Trophoblast cell (in vitro differentiated cells and primary cell): ENCODE measurements at regions not wholly inside any gene's neighbourhood (a gene's known extent, or its start where the extent isn't known, plus 50 kb on each side); places are given as distances from the start of the nearest gene placed in this dataset.

Experiments
- DNase-seq, 2 donors: peaks; one replicate each; pipeline ENCODE4 v3.0.0-alpha.2; 2016
- H2AFZ ChIP-seq: 2 replicates; pipeline ENCODE4 v1.6.1; 2013; ENCODE audit warnings: low read length, moderate library complexity, mild to moderate bottlenecking; ENCODE audit not compliant: insufficient read depth, poor library complexity
- H2AK5ac ChIP-seq: 2 replicates; pipeline ENCODE4 v1.6.1; 2013; ENCODE audit warnings: mild to moderate bottlenecking, low read length
- H2BK120ac ChIP-seq: 2 replicates; pipeline ENCODE4 v1.6.1; 2013; ENCODE audit warnings: low read length, mild to moderate bottlenecking, moderate library complexity; ENCODE audit not compliant: insufficient read depth, poor library complexity
- H2BK12ac ChIP-seq: 2 replicates; pipeline ENCODE4 v1.6.1; 2013; ENCODE audit warnings: mild to moderate bottlenecking, low read length, moderate library complexity
- H2BK5ac ChIP-seq: 2 replicates; pipeline ENCODE4 v1.6.1; 2013; ENCODE audit warnings: low read length, low read depth, moderate library complexity, mild to moderate bottlenecking; ENCODE audit not compliant: poor library complexity
- H3K14ac ChIP-seq: 2 replicates; pipeline ENCODE4 v1.6.1; 2013; ENCODE audit warnings: mild to moderate bottlenecking, low read length
- H3K18ac ChIP-seq: 2 replicates; pipeline ENCODE4 v1.6.1; 2013; ENCODE audit warnings: mild to moderate bottlenecking, low read length
- H3K23ac ChIP-seq: 2 replicates; pipeline ENCODE4 v1.6.1; 2013; ENCODE audit warnings: low read length
- H3K27ac ChIP-seq: 2 replicates; pipeline ENCODE4 v1.5.1; 2013; ENCODE audit warnings: low read depth, mild to moderate bottlenecking, inconsistent platforms, low read length, moderate library complexity
- H3K27me3 ChIP-seq: 2 replicates; pipeline ENCODE4 v1.6.1; 2013; ENCODE audit warnings: inconsistent platforms, mild to moderate bottlenecking, low read length, moderate library complexity; ENCODE audit not compliant: insufficient read depth
- H3K36me3 ChIP-seq, 2 experiments: 1 replicate in 1 of 2; 2 replicates in 1 of 2; pipeline ENCODE4 v1.6.1; 2013; ENCODE audit warnings: low read length in 2 of 2, mild to moderate bottlenecking in 2 of 2, moderate library complexity in 1 of 2; ENCODE audit not compliant: insufficient read depth in 2 of 2, control insufficient read depth in 1 of 2
- H3K4ac ChIP-seq: 2 replicates; pipeline ENCODE4 v1.6.1; 2013; ENCODE audit warnings: low read depth, mild to moderate bottlenecking, low read length, moderate library complexity
- H3K4me1 ChIP-seq, 2 experiments: 1 replicate in 1 of 2; 2 replicates in 1 of 2; pipeline ENCODE4 v1.6.1; 2013; ENCODE audit warnings: low read length in 2 of 2, mild to moderate bottlenecking in 2 of 2, moderate library complexity in 1 of 2; ENCODE audit not compliant: insufficient read depth in 2 of 2, control insufficient read depth in 1 of 2
- H3K4me2 ChIP-seq: 2 replicates; pipeline ENCODE4 v1.6.1; 2013; ENCODE audit warnings: inconsistent platforms, mild to moderate bottlenecking, low read length, moderate library complexity
- H3K4me3 ChIP-seq: 2 replicates; pipeline ENCODE4 v1.5.1; 2013; ENCODE audit warnings: mild to moderate bottlenecking, low read depth, low read length, inconsistent platforms
- H3K79me1 ChIP-seq: one replicate; pipeline ENCODE4 v1.6.1; 2013; ENCODE audit warnings: low read length
- H3K79me2 ChIP-seq: 2 replicates; pipeline ENCODE4 v1.6.1; 2013; ENCODE audit warnings: low read length, mild to moderate bottlenecking; ENCODE audit not compliant: control insufficient read depth, insufficient read depth, poor library complexity
- H3K9ac ChIP-seq: 2 replicates; pipeline ENCODE4 v1.6.1; 2013; ENCODE audit warnings: mild to moderate bottlenecking, low read length
- H3K9me3 ChIP-seq: 2 replicates; pipeline ENCODE4 v1.6.1; 2013; ENCODE audit warnings: low read depth, mild to moderate bottlenecking, control low read depth, inconsistent platforms, low read length; ENCODE audit not compliant: insufficient read depth
- H4K12ac ChIP-seq: 2 replicates; pipeline ENCODE4 v1.6.1; 2013; ENCODE audit warnings: low read depth, mild to moderate bottlenecking, low read length, moderate library complexity
- H4K8ac ChIP-seq: 2 replicates; pipeline ENCODE4 v1.6.1; 2013; ENCODE audit warnings: low read depth, mild to moderate bottlenecking, low read length, moderate library complexity
- H4K91ac ChIP-seq: one replicate; pipeline ENCODE4 v1.6.1; 2013; ENCODE audit warnings: low read depth, mild to moderate bottlenecking, low read length, moderate library complexity
- WGBS: extraction: QIAGEN DNeasy Blood & Tissue Kit; methylation state at CpG from one replicate; pipeline ENCODE4 v1.1.7; 2013; ENCODE audit warnings: missing lambda C conversion rate; ENCODE audit not compliant: insufficient read length, insufficient coverage; ENCODE audit errors: extremely low coverage; 5-methylcytosine and 5-hydroxymethylcytosine counted together

DNA sequence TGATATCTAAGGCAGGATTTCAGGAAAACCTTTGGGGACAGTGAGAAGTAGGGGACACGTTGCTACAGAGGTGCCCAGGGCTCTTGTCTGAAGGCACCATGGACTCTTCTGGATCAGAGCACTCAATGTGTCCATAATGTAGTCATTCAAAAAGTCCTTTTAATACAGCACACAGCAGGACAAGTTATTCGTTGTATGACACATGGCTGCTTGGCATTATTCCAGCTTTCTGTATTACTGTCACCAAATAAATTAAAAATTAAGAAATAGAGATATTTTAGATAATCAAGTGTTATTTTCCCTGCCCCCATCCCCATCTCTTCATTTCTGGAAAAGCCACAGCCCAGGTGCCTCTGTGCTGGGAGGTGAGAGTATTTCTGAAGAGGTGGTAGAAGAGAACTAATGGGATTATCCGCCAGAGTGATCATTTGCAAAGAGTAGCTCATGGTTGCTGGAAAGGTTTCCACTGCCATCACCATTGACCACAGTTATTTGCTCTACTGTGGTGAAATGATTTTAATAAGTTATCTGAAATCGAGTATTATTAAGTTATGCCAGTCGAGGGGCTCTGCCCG lies 83.0 kb downstream of the CXCL12 start:
- H3K4me2 ChIP-seq, result no peak overlapping the region
- H2BK12ac ChIP-seq, result no peak overlapping the region
- no CpG with 5 or more reads among the region's 6 CpGs for WGBS
- H3K14ac ChIP-seq, result no peak overlapping the region
- peak overlapping the region; percentile 25 for H4K91ac ChIP-seq
- no peaks in the 10 kb centered on the region for H3K36me3 ChIP-seq
- peaks cover 4% of the 10 kb centered on the region for H3K79me1 ChIP-seq
- no peak overlapping the region for H4K12ac ChIP-seq
- peaks cover 5 to 9% of the 10 kb centered on the region in 2 experiments for H3K4me1 ChIP-seq
- H3K18ac ChIP-seq, result no peak overlapping the region
- H3K9me3 ChIP-seq, result no peaks in the 10 kb centered on the region
- no peak overlapping the region for H2BK120ac ChIP-seq
- H3K27ac ChIP-seq, result no peak overlapping the region
- H3K23ac ChIP-seq, result no peak overlapping the region
- no peak overlapping the region for H2AFZ ChIP-seq
- no peak overlapping the region for H2AK5ac ChIP-seq
- no peaks in the 10 kb centered on the region for H3K79me2 ChIP-seq
- DNase-seq, result no peak
- no peak overlapping the region for H3K4ac ChIP-seq
- H2BK5ac ChIP-seq, result no peak overlapping the region
- H3K27me3 ChIP-seq, result no peaks in the 10 kb centered on the region
- H3K9ac ChIP-seq, result no peak overlapping the region
- no peak overlapping the region for H4K8ac ChIP-seq
- no peak overlapping the region for H3K4me3 ChIP-seq

DNA sequence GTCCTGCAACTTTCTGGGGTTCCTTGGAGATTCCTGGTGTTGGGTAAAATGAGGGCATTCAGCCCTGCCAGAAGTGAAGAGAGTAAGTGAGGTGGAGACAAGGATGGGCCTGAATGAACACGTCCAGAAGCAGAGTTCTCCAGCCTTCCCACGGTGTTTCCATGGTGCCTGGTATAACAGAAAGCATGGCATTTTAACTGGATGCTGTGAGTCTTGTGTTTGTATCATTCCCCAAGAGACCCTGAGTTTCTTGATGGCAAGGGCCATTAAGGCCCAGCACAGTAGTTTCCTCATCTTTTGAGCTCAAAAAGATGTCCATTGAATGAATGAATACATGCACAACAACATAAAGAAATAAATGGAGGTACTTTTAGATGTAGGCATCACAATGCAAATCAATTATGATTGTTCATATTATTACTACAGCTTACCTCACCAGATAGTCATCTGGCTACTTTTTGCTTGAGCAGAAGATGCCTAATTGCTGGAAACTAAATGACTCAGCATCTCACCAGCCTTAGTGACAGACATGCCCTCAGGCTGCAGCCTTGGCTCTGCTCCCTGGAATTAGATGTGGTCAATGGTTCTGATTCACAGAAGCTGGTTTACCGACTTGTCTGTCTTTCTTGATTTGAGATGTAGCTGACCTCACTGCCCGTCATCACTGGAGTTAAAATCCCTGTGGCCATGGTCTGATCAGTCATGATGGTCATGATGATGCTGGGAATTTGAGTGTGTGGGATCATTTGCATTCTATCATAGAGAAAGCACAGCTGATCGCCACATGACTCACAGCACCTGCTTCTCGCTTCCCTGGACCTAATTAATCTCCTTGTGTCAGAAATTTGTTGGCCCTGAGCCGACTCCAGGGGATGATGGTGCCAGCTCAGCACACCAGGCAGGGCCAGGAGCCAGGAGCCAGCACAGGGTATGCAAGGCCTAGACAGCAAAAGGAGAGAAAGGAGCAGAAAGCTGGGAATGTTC lies 83.9 kb downstream of the CXCL12 start:
- Histone ChIP-seq H3K4me3 (no peak overlapping the region), H2BK12ac (peak overlapping the region; percentile 42), H4K12ac (no peak overlapping the region), H2AFZ (no peak overlapping the region), H3K9me3 (no peaks in the 10 kb centered on the region), H3K4ac (no peak overlapping the region), H3K36me3 (no peaks in the 10 kb centered on the region), H3K4me1 (peaks cover 5 to 9% of the 10 kb centered on the region in 2 experiments), H3K27ac (peak overlapping the region; percentile 29), H2BK5ac (no peak overlapping the region), H2AK5ac (no peak overlapping the region), H3K18ac (peak overlapping the region; percentile 30), H3K79me2 (no peaks in the 10 kb centered on the region), H3K23ac (no peak overlapping the region), H4K8ac (no peak overlapping the region), H3K14ac (peak overlapping the region; percentile 34), H2BK120ac (peak overlapping the region; percentile 55), H4K91ac (peak overlapping the region; percentile 42), H3K27me3 (no peaks in the 10 kb centered on the region), H3K4me2 (no peak overlapping the region), H3K79me1 (peaks cover 4% of the 10 kb centered on the region), H3K9ac (no peak overlapping the region)
- WGBS, result no CpG with 5 or more reads among the region's 7 CpGs
- DNase-seq, result peak; percentile 91 to 92

DNA sequence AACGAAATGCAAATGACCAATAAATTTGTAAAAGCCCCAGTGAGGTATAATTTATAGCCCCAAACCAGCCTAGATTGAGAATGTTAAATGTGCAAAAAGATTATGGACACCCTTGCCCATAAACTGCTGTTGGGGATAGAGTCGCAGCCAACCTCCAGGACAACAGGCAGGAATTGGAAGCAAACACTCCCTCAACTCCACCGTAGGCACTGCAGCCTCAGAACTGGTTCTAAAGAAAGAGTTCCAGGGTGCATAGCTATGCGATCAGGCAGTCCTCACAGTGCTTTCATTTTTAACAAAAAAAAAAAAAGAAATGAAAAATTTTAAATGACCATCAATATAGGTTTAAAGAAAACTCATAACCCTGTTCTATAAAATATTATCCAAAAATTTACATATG lies 86.2 kb downstream of the CXCL12 start:
- Histone ChIP-seq H3K4ac (no peak overlapping the region), H3K4me3 (no peak overlapping the region), H3K9ac (no peak overlapping the region), H4K8ac (no peak overlapping the region), H2AFZ (no peak overlapping the region), H3K79me2 (no peaks in the 10 kb centered on the region), H2BK5ac (no peak overlapping the region), H3K4me2 (no peak overlapping the region), H3K36me3 (peaks cover 0 to 3% of the 10 kb centered on the region in 2 experiments), H4K12ac (no peak overlapping the region), H3K18ac (no peak overlapping the region), H2BK12ac (no peak overlapping the region), H3K4me1 (peaks cover 5 to 9% of the 10 kb centered on the region in 2 experiments), H3K27ac (no peak overlapping the region), H2BK120ac (no peak overlapping the region), H3K14ac (no peak overlapping the region), H3K79me1 (peaks cover 4% of the 10 kb centered on the region), H3K23ac (no peak overlapping the region), H4K91ac (no peak overlapping the region), H3K27me3 (no peaks in the 10 kb centered on the region), H2AK5ac (no peak overlapping the region), H3K9me3 (peaks cover 5% of the 10 kb centered on the region)
- WGBS, result no CpG with 5 or more reads among the region's 4 CpGs
- DNase-seq, result no peak

DNA sequence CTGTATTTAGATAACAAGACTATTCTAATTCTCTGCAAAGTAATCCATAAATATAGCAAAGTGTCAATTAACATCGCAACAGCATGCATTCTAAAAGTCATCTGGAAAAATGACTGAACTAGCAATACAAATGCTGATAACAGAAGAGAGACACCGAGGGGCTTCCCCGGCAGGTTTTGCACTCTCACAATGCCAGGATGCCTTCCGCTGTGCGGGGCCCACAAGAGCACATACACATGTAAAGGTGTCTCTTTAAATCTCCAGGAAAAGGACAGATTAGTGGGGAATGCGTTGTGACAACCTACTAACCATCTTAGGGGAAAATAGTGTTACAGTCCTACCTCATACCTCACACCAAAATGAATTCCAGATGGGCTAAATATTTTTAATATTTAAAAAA lies 86.9 kb downstream of the CXCL12 start:
- H3K4ac ChIP-seq, result no peak overlapping the region
- no CpG with 5 or more reads among the region's 6 CpGs for WGBS

More for the DNA sequence above, 86.9 kb downstream of the CXCL12 start:
- Histone ChIP-seq H3K18ac (no peak overlapping the region), H3K23ac (no peak overlapping the region), H4K8ac (no peak overlapping the region), H3K79me1 (peaks cover 6% of the 10 kb centered on the region), H3K4me2 (no peak overlapping the region), H3K4me1 (peaks cover 10 to 14% of the 10 kb centered on the region in 2 experiments), H4K12ac (no peak overlapping the region), H3K4me3 (no peak overlapping the region), H3K9me3 (peaks cover 5% of the 10 kb centered on the region), H3K79me2 (no peaks in the 10 kb centered on the region), H3K27ac (no peak overlapping the region), H3K14ac (no peak overlapping the region), H2BK12ac (no peak overlapping the region), H3K27me3 (peaks cover 3% of the 10 kb centered on the region), H2BK5ac (no peak overlapping the region), H2BK120ac (no peak overlapping the region), H2AFZ (no peak overlapping the region), H2AK5ac (no peak overlapping the region), H3K9ac (no peak overlapping the region), H3K36me3 (peaks cover 0 to 3% of the 10 kb centered on the region in 2 experiments), H4K91ac (no peak overlapping the region)
- no peak for DNase-seq
